ENCODE measurements at regions not wholly inside any gene's neighbourhood (a gene's known extent, or its start where the extent isn't known, plus 50 kb on each side); places are given as distances from the start of the nearest gene placed in this dataset.

DNA sequence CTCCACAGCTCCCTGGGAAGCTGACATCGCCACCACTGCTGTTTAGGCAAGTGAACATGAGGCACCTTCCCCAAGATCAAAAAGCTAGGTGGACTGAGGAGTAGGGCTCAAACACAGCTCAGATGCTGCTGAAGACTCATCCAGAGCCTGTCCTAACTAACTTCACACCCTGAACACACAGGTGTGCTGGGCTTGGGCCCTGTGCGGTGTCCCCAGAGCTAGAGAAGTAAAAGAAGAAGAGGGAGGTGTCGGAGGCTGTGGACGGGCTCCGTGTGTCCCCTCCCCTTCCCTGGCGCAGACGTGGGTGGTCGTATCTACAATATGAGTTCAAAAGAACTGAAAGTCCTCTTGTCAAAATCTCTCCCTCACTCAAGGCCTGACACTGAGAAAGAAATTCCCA is 373.4 kb upstream of the MGMT start:
- Histone ChIP-seq H3K4me3 (ENCODE audit: low read depth, low read length) (no peak overlapping the region), H3K36me3 (ENCODE audit: insufficient read depth) (no peaks in the 10 kb centered on the region), H3K27ac (ENCODE audit: low read depth) (no peak overlapping the region), H3K4me1 (ENCODE audit: insufficient read depth) (no peaks in the 10 kb centered on the region)
- 92% methylated on average over 8 of the region's 8 CpGs for WGBS
- DNase-seq (ENCODE audit: extremely low spot score), result no peak

DNA sequence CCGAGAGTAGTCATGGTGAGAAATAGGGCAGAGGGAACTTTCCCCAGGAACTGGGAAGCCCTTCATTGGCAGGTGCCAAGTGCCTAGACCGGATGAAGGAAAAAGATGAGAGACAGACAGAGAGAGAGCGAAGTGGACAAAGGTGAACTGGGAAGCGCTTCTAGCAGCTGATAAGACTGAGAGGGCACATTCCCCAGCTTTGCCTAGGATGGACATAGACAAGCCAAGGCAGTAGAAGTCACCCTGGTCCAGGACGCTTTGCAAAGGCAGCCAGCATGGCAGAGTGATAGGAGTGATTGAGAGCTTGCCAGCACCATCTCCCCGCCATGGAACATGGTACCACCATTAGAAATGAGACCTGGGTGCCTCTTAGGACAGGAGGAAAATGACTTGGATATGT is 372.8 kb upstream of the MGMT start:
- Histone ChIP-seq H3K27ac (ENCODE audit: low read depth) (no peak overlapping the region), H3K36me3 (ENCODE audit: insufficient read depth) (no peaks in the 10 kb centered on the region), H3K4me3 (ENCODE audit: low read depth, low read length) (no peak overlapping the region), H3K4me1 (ENCODE audit: insufficient read depth) (no peaks in the 10 kb centered on the region)
- WGBS, result 96% methylated on average over 6 of the region's 6 CpGs
- DNase-seq (ENCODE audit: extremely low spot score), result no peak

DNA sequence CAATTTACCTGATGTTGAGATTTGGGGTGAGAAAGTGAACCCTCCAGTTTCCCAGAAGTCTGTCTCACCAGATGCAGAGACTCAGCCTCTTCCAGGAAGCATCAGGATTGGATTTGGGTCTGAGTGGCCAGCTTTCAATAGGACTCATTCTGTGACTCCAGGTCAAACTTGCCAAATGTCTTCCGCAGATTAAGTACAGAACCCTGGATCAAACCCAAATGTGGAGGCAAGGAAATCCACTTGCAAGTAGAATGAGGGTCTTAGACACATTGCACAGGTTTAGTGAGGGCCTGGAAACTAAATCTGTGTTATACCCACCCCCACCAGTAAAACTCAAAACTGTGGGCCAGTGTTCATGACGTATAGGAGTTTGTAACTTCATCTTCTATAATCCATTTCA is 372.2 kb upstream of the MGMT start:
- WGBS, result 80% methylated on average over 2 of the region's 2 CpGs

GRCh38 chr10:129095680-129096064 is 371.4 kb upstream of the MGMT start:
- 60% methylated on average over 7 of the region's 7 CpGs for WGBS
- no peaks in the 10 kb centered on the region for H3K4me1 ChIP-seq (ENCODE audit: insufficient read depth)
- no peak for DNase-seq (ENCODE audit: extremely low spot score)
- no peak overlapping the region for H3K4me3 ChIP-seq (ENCODE audit: low read depth, low read length)
- H3K27ac ChIP-seq (ENCODE audit: low read depth), result no peak overlapping the region
- no peaks in the 10 kb centered on the region for H3K36me3 ChIP-seq (ENCODE audit: insufficient read depth)

More for the DNA sequence above, 372.2 kb upstream of the MGMT start:
- no peak overlapping the region for H3K4me3 ChIP-seq (ENCODE audit: low read depth, low read length)
- no peaks in the 10 kb centered on the region for H3K36me3 ChIP-seq (ENCODE audit: insufficient read depth)
- no peak overlapping the region for H3K27ac ChIP-seq (ENCODE audit: low read depth)
- no peaks in the 10 kb centered on the region for H3K4me1 ChIP-seq (ENCODE audit: insufficient read depth)
- DNase-seq (ENCODE audit: extremely low spot score), result no peak

GRCh38 chr10:129096065-129096984 is 370.7 kb upstream of the MGMT start:
- Histone ChIP-seq H3K4me1 (ENCODE audit: insufficient read depth) (no peaks in the 10 kb centered on the region), H3K4me3 (ENCODE audit: low read depth, low read length) (no peak overlapping the region), H3K27ac (ENCODE audit: low read depth) (no peak overlapping the region), H3K36me3 (ENCODE audit: insufficient read depth) (no peaks in the 10 kb centered on the region)
- 13% methylated on average over 12 of the region's 12 CpGs for WGBS
- DNase-seq (ENCODE audit: extremely low spot score), result peak; percentile 75

DNA sequence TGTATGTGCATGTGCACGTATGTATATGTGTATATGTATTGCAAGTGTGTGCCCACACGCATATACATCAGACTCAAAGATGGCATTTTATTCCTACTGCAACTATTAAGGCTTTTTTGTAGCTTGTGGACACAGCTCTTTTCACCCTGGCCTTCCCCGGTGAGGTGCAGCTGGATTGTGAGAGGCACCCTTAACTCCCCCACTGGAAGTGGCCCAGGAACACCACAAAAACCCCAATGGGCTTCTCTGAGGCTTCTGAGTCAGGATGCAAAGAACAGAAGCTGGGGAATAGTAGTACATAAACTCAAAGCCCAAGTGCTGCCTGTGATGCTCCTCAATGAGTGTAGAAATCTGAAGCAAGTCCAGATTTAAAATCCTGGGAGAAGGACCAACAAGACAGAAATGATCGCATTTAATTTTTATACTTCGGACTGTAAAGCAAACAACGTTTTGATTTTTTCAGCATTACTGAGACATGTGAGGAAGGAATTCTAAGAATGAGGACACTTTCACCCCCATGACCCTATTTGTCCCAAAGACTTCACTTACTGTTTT is 369.2 kb upstream of the MGMT start:
- WGBS, result 78% methylated on average over 6 of the region's 6 CpGs
- no peak overlapping the region for H3K27ac ChIP-seq (ENCODE audit: low read depth)

DNA sequence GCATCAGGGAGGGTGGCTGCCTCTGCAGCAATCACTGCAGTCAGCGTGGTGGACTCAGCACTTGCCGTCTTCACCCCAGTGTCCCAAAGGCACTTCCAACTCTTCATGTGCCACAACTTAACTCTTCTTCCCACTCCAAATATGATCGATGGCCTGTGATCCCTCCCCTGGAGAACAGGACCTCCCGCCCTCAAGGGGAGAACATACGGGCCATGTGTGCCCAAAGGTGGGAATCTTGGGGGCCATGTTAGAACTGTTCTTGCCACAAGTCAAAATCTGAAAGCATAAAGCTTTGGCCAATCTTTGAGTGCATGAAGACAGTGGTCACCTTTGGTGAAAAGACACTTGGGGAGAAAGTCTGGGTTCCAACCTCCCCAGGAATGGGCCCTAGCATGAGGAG is 368.5 kb upstream of the MGMT start:
- Histone ChIP-seq H3K4me1 (ENCODE audit: insufficient read depth) (no peaks in the 10 kb centered on the region), H3K36me3 (ENCODE audit: insufficient read depth) (no peaks in the 10 kb centered on the region), H3K4me3 (ENCODE audit: low read depth, low read length) (no peak overlapping the region), H3K27ac (ENCODE audit: low read depth) (no peak overlapping the region)
- WGBS, result 97% methylated on average over 5 of the region's 5 CpGs
- DNase-seq (ENCODE audit: extremely low spot score), result no peak

More for the DNA sequence above, 369.2 kb upstream of the MGMT start:
- DNase-seq (ENCODE audit: extremely low spot score), result no peak
- Histone ChIP-seq H3K4me1 (ENCODE audit: insufficient read depth) (no peaks in the 10 kb centered on the region), H3K4me3 (ENCODE audit: low read depth, low read length) (no peak overlapping the region), H3K36me3 (ENCODE audit: insufficient read depth) (no peaks in the 10 kb centered on the region)

- DNase-seq (ENCODE audit: extremely low spot score), result no peak
- H3K4me1 ChIP-seq (ENCODE audit: insufficient read depth), result no peaks in the 10 kb centered on the region
- 96% methylated on average over 5 of the region's 5 CpGs for WGBS
- no peak overlapping the region for H3K27ac ChIP-seq (ENCODE audit: low read depth)
- no peak overlapping the region for H3K4me3 ChIP-seq (ENCODE audit: low read depth, low read length)
- H3K36me3 ChIP-seq (ENCODE audit: insufficient read depth), result no peaks in the 10 kb centered on the region
Measured at GRCh38 chr10:129099486-129099885, 367.6 kb upstream of the MGMT start.

DNA sequence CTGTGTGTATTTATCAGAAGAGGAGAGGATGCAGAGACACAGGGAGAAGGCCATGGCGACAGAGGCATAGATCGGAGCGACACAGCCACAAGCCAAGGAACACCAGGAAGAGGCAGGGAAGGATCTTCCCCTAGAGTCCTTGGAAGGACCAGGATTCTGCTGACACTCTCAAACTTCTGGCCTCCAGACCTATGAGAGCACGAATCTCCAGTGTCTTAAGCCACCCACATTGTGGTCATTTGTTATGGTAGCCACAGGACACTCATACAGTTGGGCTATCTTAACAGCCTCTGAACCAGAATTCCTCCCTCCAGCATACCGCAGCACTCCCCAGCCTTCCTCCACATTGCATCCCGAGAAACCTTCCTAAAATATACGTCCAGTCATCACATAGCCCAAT is 367.0 kb upstream of the MGMT start:
- H3K4me1 ChIP-seq (ENCODE audit: insufficient read depth), result no peaks in the 10 kb centered on the region
- no peak for DNase-seq (ENCODE audit: extremely low spot score)

DNA sequence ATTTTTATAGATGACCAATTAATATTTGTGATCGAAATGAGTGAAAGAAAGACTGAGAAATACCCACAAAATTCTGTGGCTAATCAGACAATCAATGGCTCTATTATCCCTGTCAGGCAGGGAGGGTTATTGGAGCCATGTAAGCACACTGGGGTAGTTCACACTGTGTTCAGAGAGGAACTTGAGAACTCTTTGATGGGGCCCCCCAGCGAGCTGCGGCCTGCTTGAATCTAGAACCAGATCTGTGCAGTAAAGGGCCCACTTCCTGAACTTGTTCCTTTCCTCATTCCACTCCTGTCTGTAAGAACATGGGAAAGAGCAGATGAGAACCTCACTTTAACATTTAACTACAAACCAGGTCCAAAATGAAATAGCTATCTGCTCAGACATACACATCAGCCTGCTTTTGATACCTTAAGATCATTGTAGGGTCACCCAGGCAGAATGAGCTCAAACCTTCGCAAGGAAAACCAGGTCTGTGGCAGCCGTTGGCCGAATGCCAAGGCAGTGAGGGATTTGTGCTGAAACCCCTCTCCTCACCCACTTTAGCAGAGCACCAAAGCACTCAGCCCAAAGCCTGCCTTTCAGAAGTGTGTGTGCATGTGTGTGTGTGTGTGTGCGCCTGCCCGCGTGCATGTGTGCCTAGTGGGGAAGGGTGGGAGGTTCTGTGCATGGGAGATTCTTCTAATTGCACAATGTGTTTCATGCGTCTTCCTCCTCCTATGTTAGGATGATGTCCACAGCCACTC is 365.6 kb upstream of the MGMT start:
- Histone ChIP-seq H3K4me1 (ENCODE audit: insufficient read depth) (no peaks in the 10 kb centered on the region), H3K4me3 (ENCODE audit: low read depth, low read length) (no peak overlapping the region), H3K27ac (ENCODE audit: low read depth) (no peak overlapping the region), H3K36me3 (ENCODE audit: insufficient read depth) (no peaks in the 10 kb centered on the region)
- no peak for DNase-seq (ENCODE audit: extremely low spot score)
- WGBS, result 71% methylated on average over 10 of the region's 10 CpGs

More for the DNA sequence above, 367.0 kb upstream of the MGMT start:
- no peaks in the 10 kb centered on the region for H3K36me3 ChIP-seq (ENCODE audit: insufficient read depth)
- no peak overlapping the region for H3K4me3 ChIP-seq (ENCODE audit: low read depth, low read length)
- no peak overlapping the region for H3K27ac ChIP-seq (ENCODE audit: low read depth)
- 96% methylated on average over 7 of the region's 7 CpGs for WGBS

- no peak overlapping the region for H3K27ac ChIP-seq (ENCODE audit: low read depth)
Measured at GRCh38 chr10:129102906-129103693, 363.9 kb upstream of the MGMT start.

GRCh38 chr10:129104266-129105045 is 362.6 kb upstream of the MGMT start:
- DNase-seq (ENCODE audit: extremely low spot score), result no peak
- H3K27ac ChIP-seq (ENCODE audit: low read depth), result no peak overlapping the region
- WGBS, result 82% methylated on average over 9 of the region's 9 CpGs
- H3K36me3 ChIP-seq (ENCODE audit: insufficient read depth), result no peaks in the 10 kb centered on the region
- H3K4me1 ChIP-seq (ENCODE audit: insufficient read depth), result no peaks in the 10 kb centered on the region
- H3K4me3 ChIP-seq (ENCODE audit: low read depth, low read length), result no peak overlapping the region

More at GRCh38 chr10:129102906-129103693, 363.9 kb upstream of the MGMT start:
- Histone ChIP-seq H3K36me3 (ENCODE audit: insufficient read depth) (no peaks in the 10 kb centered on the region), H3K4me1 (ENCODE audit: insufficient read depth) (no peaks in the 10 kb centered on the region), H3K4me3 (ENCODE audit: low read depth, low read length) (no peak overlapping the region)
- 81% methylated on average over 7 of the region's 7 CpGs for whole genome bisulfite sequencing
- no peak for DNase-seq (ENCODE audit: extremely low spot score)

DNA sequence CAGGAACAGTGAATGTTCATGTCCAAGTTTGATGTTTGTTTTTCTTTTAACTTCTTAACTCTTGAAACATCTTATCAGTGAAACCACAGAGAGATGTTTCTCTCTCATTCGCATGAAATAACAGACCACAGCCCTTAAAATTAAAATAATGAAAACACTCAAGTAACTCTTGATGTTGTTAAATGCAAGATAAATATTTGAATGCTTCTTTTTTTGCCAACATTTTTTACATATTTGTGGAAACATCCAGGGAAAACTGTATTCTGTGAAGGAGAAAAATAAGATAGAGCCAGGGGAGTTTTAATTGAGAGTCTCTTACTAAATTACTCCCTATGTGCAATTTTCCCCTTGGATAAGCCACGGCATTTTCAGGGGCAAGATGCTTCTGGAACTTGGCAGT is 361.8 kb upstream of the MGMT start:
- no peaks in the 10 kb centered on the region for H3K4me1 ChIP-seq (ENCODE audit: insufficient read depth)
- WGBS, result 33% methylated on average over 2 of the region's 2 CpGs
- DNase-seq (ENCODE audit: extremely low spot score), result no peak
- no peaks in the 10 kb centered on the region for H3K36me3 ChIP-seq (ENCODE audit: insufficient read depth)
- no peak overlapping the region for H3K4me3 ChIP-seq (ENCODE audit: low read depth, low read length)
- H3K27ac ChIP-seq (ENCODE audit: low read depth), result no peak overlapping the region
